ENCODE measurements at regions not wholly inside any gene's neighbourhood (a gene's known extent, or its start where the extent isn't known, plus 50 kb on each side); places are given as distances from the start of the nearest gene placed in this dataset.

DNA sequence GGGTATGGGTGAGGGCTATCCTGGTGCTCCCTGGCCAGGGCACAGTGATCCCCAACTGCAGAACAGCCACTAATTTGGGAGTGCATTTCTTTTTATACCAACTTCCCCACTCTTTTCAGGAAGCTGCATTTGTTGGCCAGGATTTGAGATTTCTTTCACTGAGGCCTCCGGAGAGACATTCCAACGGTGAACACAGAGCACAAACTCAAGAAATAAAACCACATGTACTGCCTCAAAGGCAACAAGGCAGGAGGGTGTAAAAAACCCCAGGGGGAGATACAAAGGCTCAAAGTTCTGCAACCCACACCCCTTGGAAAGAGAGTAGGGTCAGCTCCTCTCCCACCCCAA, 65.3 kb downstream of the CPN2 start:
- no peaks in the 10 kb centered on the region for H3K36me3 ChIP-seq (ENCODE audit: insufficient read depth in 1 of 2, low read depth in 1 of 2)
- ATAC-seq, result no peak
- DNase-seq, result no peak
- H3K27me3 ChIP-seq (ENCODE audit: insufficient read depth in 3 of 3, low read length in 2 of 3), result no peaks in the 10 kb centered on the region
- H3K4me1 ChIP-seq, result no peaks in the 10 kb centered on the region
- no peak overlapping the region for H3K27ac ChIP-seq
- H3K9me3 ChIP-seq, result peaks cover 12% of the 10 kb centered on the region
- WGBS, 3 donors, result 23 to 41% (median 28%) methylated on average over 2 of the region's 2 CpGs
- TF ChIP-seq CTCF (IDR thresholded peaks at IDR 0.05), result no peak
- intact Hi-C loops (cut with DNase I), result no loop called here
- no peak overlapping the region for H3K4me3 ChIP-seq

DNA sequence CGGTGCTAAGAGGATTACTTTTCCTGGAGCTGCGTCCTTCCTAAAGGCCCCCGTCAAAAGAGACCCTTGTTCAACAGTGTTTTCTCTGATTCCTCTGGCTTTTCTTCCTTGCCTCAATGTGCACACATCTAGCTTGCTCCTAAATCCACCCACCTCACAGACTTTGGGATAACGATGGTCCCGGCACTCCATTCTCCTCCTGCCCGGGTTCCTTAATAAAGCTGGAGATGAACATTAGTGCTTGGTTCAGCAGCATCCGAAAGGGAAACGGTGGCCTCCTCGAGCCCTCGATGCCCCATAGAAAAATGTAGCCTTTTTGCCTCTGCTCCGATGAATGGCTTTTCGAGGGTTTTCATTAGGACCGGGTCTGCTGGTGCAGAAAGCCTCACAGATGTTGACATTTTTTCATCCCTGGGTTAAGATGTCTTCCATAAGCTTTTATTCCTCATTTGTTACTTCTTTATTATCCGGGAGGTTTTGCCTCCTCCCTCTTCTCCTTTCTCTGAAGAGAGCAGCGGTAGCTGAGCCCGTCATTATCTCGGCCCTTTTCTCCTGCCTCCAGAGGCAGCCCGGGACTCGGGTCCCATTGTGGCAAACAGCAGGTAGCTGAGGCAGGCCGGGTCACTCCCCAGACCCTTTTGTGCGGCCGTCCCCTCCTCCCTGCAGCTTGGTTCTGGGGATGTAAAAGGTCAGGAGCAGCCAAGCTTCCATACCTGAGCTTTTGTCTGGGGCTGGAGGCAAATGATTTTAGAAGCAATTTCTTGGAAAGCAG, 64.6 kb downstream of the CPN2 start:
- ATAC-seq, result no peak
- no peak overlapping the region for H3K4me3 ChIP-seq
- H3K9me3 ChIP-seq, result peaks cover 15% of the 10 kb centered on the region
- intact Hi-C loops (cut with DNase I), result no loop called here
- no peaks in the 10 kb centered on the region for H3K27me3 ChIP-seq (ENCODE audit: insufficient read depth in 3 of 3, low read length in 2 of 3)
- TF ChIP-seq CTCF (IDR thresholded peaks at IDR 0.05), result no peak
- H3K4me1 ChIP-seq, result no peaks in the 10 kb centered on the region
- no peaks in the 10 kb centered on the region for H3K36me3 ChIP-seq (ENCODE audit: insufficient read depth in 1 of 2, low read depth in 1 of 2)
- H3K27ac ChIP-seq, result no peak overlapping the region
- DNase-seq, result peak in 1 of 2 donors; percentile 4
- WGBS, 3 donors, result 85 to 87% (median 85%) methylated on average over 22 of the region's 22 CpGs

GRCh38 chr3:194287374-194287773, 63.8 kb downstream of the CPN2 start:
- no peaks in the 10 kb centered on the region for H3K27me3 ChIP-seq (ENCODE audit: insufficient read depth in 3 of 3, low read length in 2 of 3)
- H3K9me3 ChIP-seq, result peaks cover 15% of the 10 kb centered on the region
- WGBS, 3 donors, result 93 to 97% (median 96%) methylated on average over 3 of the region's 3 CpGs
- H3K36me3 ChIP-seq (ENCODE audit: insufficient read depth in 1 of 2, low read depth in 1 of 2), result no peaks in the 10 kb centered on the region
- ATAC-seq, result no peak
- intact Hi-C loops (cut with DNase I), result no loop called here
- H3K4me1 ChIP-seq, result no peaks in the 10 kb centered on the region
- TF ChIP-seq CTCF (IDR thresholded peaks at IDR 0.05), result no peak
- no peak overlapping the region for H3K4me3 ChIP-seq
- DNase-seq, result no peak
- no peak overlapping the region for H3K27ac ChIP-seq

GRCh38 chr3:194287977-194288706, 63.0 kb downstream of the CPN2 start:
- ATAC-seq (no peak), DNase-seq (no peak)
- H3K36me3 ChIP-seq (ENCODE audit: insufficient read depth in 1 of 2, low read depth in 1 of 2), result no peaks in the 10 kb centered on the region
- no peaks in the 10 kb centered on the region for H3K27me3 ChIP-seq (ENCODE audit: insufficient read depth in 3 of 3, low read length in 2 of 3)
- TF ChIP-seq CTCF (IDR thresholded peaks at IDR 0.05), result no peak
- intact Hi-C loops (cut with DNase I), result no loop called here
- WGBS, 3 donors, result 84 to 93% (median 89%) methylated on average over 5 of the region's 5 CpGs
- no peak overlapping the region for H3K4me3 ChIP-seq
- no peaks in the 10 kb centered on the region for H3K4me1 ChIP-seq
- H3K9me3 ChIP-seq, result peaks cover 15% of the 10 kb centered on the region
- no peak overlapping the region for H3K27ac ChIP-seq
